ENCODE measurements at regions not wholly inside any gene's neighbourhood (a gene's known extent, or its start where the extent isn't known, plus 50 kb on each side); places are given as distances from the start of the nearest gene placed in this dataset.

- no peak overlapping the region for H3K4me3 ChIP-seq (ENCODE audit: low read depth, low read length)
- TF ChIP-seq, protein P1, sequence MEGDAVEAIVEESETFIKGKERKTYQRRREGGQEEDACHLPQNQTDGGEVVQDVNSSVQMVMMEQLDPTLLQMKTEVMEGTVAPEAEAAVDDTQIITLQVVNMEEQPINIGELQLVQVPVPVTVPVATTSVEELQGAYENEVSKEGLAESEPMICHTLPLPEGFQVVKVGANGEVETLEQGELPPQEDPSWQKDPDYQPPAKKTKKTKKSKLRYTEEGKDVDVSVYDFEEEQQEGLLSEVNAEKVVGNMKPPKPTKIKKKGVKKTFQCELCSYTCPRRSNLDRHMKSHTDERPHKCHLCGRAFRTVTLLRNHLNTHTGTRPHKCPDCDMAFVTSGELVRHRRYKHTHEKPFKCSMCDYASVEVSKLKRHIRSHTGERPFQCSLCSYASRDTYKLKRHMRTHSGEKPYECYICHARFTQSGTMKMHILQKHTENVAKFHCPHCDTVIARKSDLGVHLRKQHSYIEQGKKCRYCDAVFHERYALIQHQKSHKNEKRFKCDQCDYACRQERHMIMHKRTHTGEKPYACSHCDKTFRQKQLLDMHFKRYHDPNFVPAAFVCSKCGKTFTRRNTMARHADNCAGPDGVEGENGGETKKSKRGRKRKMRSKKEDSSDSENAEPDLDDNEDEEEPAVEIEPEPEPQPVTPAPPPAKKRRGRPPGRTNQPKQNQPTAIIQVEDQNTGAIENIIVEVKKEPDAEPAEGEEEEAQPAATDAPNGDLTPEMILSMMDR (IDR thresholded peaks at IDR 0.05; ENCODE audit: low read depth, low read length, missing control alignments), result no peak
- no peak for DNase-seq (ENCODE audit: low read depth)
- in situ Hi-C loops (cut with HindIII; ENCODE audit: low sequenced_read_pairs), result no loop called here
Measured at GRCh38 chr1:60890664-60891063, 191.7 kb upstream of the NFIA start.

DNA sequence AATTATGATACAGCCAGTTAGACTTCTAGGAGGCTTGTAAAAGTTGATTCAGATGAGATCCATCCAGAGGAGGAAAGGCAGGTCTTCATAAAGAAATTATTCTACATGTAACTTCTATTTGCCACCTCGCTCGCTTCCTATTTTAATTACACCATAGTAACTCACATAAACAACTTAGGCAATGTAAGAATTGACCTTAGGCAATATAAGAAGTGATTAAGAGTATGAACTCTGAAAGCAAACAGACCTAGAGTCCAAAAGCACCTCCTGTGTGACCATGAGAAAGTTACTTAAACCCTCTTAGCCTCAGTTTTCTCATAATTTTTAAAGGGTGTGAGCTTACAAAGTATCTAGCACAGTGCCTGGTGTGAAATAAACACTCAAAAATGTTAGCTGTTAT is 192.7 kb upstream of the NFIA start:
- in situ Hi-C loops (cut with HindIII; ENCODE audit: low sequenced_read_pairs), result no loop called here
- no peak for DNase-seq (ENCODE audit: low read depth)
- TF ChIP-seq, protein P1 (IDR thresholded peaks at IDR 0.05; ENCODE audit: low read depth, low read length, missing control alignments), result no peak
- H3K4me3 ChIP-seq (ENCODE audit: low read depth, low read length), result no peak overlapping the region

- in situ Hi-C loops (cut with HindIII; ENCODE audit: low sequenced_read_pairs), result no loop called here
- no peak for DNase-seq (ENCODE audit: low read depth)
- TF ChIP-seq, protein P1 (IDR thresholded peaks at IDR 0.05; ENCODE audit: low read depth, low read length, missing control alignments), result no peak
- H3K4me3 ChIP-seq (ENCODE audit: low read depth, low read length), result no peak overlapping the region
Measured at GRCh38 chr1:60888126-60888525, 194.2 kb upstream of the NFIA start.

DNA sequence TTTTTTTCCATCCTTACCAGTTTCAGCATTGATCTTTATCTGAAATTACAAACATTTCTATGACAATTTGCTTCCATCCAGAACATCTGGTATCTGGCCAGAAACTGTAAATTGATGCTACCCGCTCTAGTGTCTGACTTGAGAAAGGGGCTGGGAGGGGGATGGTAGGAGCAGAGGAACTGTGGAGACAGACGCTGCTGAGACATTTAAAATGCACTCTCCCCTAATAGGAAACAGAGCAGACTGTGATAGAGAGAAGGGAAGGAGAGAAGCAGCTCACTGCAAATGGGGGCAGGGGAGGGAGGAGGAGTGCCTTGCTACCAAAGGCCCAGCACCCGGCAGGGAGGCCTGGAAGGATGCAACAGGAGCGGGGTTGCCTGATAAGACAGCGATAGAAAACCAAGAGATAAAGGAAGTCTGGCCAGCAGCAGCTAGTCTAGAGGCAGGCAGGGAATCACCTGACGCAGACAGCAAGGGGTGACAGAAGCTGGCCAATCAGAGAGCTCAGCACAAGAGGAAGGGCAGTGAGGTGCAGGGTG is 195.5 kb upstream of the NFIA start:
- H3K4me3 ChIP-seq (ENCODE audit: low read depth, low read length), result no peak overlapping the region
- no peak for DNase-seq (ENCODE audit: low read depth)
- in situ Hi-C loops (cut with HindIII; ENCODE audit: low sequenced_read_pairs), result no loop called here
- TF ChIP-seq, protein P1 (IDR thresholded peaks at IDR 0.05; ENCODE audit: low read depth, low read length, missing control alignments), result no peak

- H3K4me3 ChIP-seq (ENCODE audit: low read depth, low read length), result no peak overlapping the region
- in situ Hi-C loops (cut with HindIII; ENCODE audit: low sequenced_read_pairs), result no loop called here
- TF ChIP-seq, protein P1 (IDR thresholded peaks at IDR 0.05; ENCODE audit: low read depth, low read length, missing control alignments), result no peak
- DNase-seq (ENCODE audit: low read depth), result no peak
Measured at GRCh38 chr1:60886090-60886489, 196.3 kb upstream of the NFIA start.

DNA sequence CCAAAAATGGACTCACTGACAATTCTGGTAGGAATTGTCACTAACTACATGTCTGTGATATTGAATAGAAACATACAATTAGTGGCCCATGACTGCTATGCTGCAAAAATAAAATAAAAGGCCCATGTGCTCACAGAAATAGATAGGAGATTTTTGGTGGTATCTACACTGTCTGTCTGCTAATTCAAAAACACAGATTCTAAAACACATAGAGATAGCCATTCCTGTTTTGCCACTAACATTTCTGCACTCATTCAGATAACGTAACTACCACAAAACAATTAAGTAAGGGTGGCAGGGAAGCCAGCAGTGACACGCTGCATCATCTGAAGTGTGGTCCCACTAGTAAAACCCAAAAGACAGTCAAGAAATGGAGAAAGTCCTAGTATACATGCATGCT is 202.2 kb upstream of the NFIA start:
- H3K4me3 ChIP-seq (ENCODE audit: low read depth, low read length), result no peak overlapping the region
- in situ Hi-C loops (cut with HindIII; ENCODE audit: low sequenced_read_pairs), result no loop called here
- TF ChIP-seq, protein P1 (IDR thresholded peaks at IDR 0.05; ENCODE audit: low read depth, low read length, missing control alignments), result no peak
- no peak for DNase-seq (ENCODE audit: low read depth)

GRCh38 chr1:60878323-60878722 is 204.0 kb upstream of the NFIA start:
- DNase-seq (ENCODE audit: low read depth), result no peak
- in situ Hi-C loops (cut with HindIII; ENCODE audit: low sequenced_read_pairs), result no loop called here
- TF ChIP-seq, protein P1 (IDR thresholded peaks at IDR 0.05; ENCODE audit: low read depth, low read length, missing control alignments), result no peak
- H3K4me3 ChIP-seq (ENCODE audit: low read depth, low read length), result no peak overlapping the region
